Tibial nerve (tissue), 3 donors: ENCODE measurements at regions not wholly inside any gene's neighbourhood (a gene's known extent, or its start where the extent isn't known, plus 50 kb on each side); places are given as distances from the start of the nearest gene placed in this dataset.

Source experiments
- POLR2A ChIP-seq, 2 donors: fragments of 450-650 bp; IDR thresholded peaks; one replicate each; pipeline ENCODE4 v1.6.1; 2017; ENCODE audit warnings: antibody characterized with exemption in 2 of 2, mild to moderate bottlenecking in 2 of 2, moderate library complexity in 2 of 2
- TF ChIP-seq, protein P1 (sequence below), 5 experiments: fragments of 200-600 bp in 3 of 5; fragments of 450-650 bp in 2 of 5; sonication (generic) in 3 of 5; IDR thresholded peaks; one replicate each; pipeline ENCODE4 v1.5.1; 2016 to 2019; ENCODE audit warnings: antibody characterized with exemption in 5 of 5, mild to moderate bottlenecking in 3 of 5, moderate library complexity in 2 of 5

DNA sequence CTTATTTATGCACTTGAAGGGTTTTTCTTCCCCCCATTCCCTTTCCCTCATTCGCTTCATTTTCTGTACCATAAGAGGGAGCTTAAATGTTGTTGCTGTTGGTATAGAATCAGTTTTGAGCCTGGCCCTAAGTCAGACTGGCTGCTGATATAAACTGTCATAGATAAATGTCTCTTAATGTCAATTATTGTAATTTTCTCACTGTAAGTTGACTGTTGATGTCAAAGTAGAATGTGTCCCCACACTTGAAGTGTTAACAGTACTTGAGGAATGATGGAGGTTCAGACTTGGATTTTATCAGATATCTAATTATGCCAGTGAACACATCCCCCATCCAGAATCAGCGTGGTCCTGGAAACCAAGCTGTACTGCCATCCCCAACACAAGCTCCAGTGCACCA, 87.8 kb downstream of the PRR15 start:
- TF ChIP-seq, protein P1, sequence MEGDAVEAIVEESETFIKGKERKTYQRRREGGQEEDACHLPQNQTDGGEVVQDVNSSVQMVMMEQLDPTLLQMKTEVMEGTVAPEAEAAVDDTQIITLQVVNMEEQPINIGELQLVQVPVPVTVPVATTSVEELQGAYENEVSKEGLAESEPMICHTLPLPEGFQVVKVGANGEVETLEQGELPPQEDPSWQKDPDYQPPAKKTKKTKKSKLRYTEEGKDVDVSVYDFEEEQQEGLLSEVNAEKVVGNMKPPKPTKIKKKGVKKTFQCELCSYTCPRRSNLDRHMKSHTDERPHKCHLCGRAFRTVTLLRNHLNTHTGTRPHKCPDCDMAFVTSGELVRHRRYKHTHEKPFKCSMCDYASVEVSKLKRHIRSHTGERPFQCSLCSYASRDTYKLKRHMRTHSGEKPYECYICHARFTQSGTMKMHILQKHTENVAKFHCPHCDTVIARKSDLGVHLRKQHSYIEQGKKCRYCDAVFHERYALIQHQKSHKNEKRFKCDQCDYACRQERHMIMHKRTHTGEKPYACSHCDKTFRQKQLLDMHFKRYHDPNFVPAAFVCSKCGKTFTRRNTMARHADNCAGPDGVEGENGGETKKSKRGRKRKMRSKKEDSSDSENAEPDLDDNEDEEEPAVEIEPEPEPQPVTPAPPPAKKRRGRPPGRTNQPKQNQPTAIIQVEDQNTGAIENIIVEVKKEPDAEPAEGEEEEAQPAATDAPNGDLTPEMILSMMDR (IDR thresholded peaks at IDR 0.05): no peak
- no peak for TF ChIP-seq POLR2A (IDR thresholded peaks at IDR 0.05)
